LNCAP (cell line): ENCODE measurements at regions not wholly inside any gene's neighbourhood (a gene's known extent, or its start where the extent isn't known, plus 50 kb on each side); places are given as distances from the start of the nearest gene placed in this dataset.

Experiments
- CTCF ChIP-seq: fragments of 450-650 bp; IDR thresholded peaks from 2 replicates; pipeline ENCODE4 v1.5.1; 2017; ENCODE audit warnings: mild to moderate bottlenecking

GRCh38 chr5:10839916-10840599 lies 79.0 kb upstream of the DAP start:
- TF ChIP-seq CTCF, result no peak

- TF ChIP-seq CTCF, result no peak
These were observed 78.1 kb upstream of the DAP start for GRCh38 chr5:10839118-10839517.

GRCh38 chr5:10838038-10838437 lies 77.0 kb upstream of the DAP start:
- no peak for TF ChIP-seq CTCF

- TF ChIP-seq CTCF, result no peak
These were observed 76.0 kb upstream of the DAP start for GRCh38 chr5:10836986-10837385.

- TF ChIP-seq CTCF, result no peak
These were observed 73.7 kb upstream of the DAP start for GRCh38 chr5:10834695-10835094.

GRCh38 chr5:10832987-10833386 lies 72.0 kb upstream of the DAP start:
- no peak for TF ChIP-seq CTCF

- no peak for TF ChIP-seq CTCF
These were observed 71.4 kb upstream of the DAP start for GRCh38 chr5:10832421-10832820.

GRCh38 chr5:10831419-10831818 lies 70.4 kb upstream of the DAP start:
- TF ChIP-seq CTCF, result no peak
